ENCODE measurements at regions not wholly inside any gene's neighbourhood (a gene's known extent, or its start where the extent isn't known, plus 50 kb on each side); places are given as distances from the start of the nearest gene placed in this dataset.
"Not testable (repeated sequence)": the region's sequence is repeated elsewhere in the genome, so short reads cannot be mapped to it uniquely, and the experiment has no call there.

- no peak for DNase-seq (ENCODE audit: low read depth)
Observed at GRCh38 chr7:16265863-16266458, 155.4 kb downstream of the CRPPA start.

GRCh38 chr7:16264823-16265804, 156.2 kb downstream of the CRPPA start:
- no peak for DNase-seq (ENCODE audit: low read depth)

GRCh38 chr7:16264036-16264819, 157.1 kb downstream of the CRPPA start:
- DNase-seq (ENCODE audit: low read depth), result no peak

GRCh38 chr7:16263377-16263776, 158.0 kb downstream of the CRPPA start:
- not testable (repeated sequence) for DNase-seq (ENCODE audit: low read depth)

GRCh38 chr7:16261654-16262053, 159.7 kb downstream of the CRPPA start:
- DNase-seq (ENCODE audit: low read depth), result no peak

GRCh38 chr7:16261100-16261499, 160.2 kb downstream of the CRPPA start:
- DNase-seq (ENCODE audit: low read depth), result no peak

- no peak for DNase-seq (ENCODE audit: low read depth)
Observed at GRCh38 chr7:16260236-16260728, 161.1 kb downstream of the CRPPA start.

- not testable (repeated sequence) for DNase-seq (ENCODE audit: low read depth)
Observed at GRCh38 chr7:16256419-16256818, 164.9 kb downstream of the CRPPA start.

- not testable (repeated sequence) for DNase-seq (ENCODE audit: low read depth)
Observed at GRCh38 chr7:16255952-16256351, 165.4 kb downstream of the CRPPA start.

GRCh38 chr7:16250655-16251054, 170.7 kb downstream of the CRPPA start:
- not testable (repeated sequence) for DNase-seq (ENCODE audit: low read depth)

- DNase-seq (ENCODE audit: low read depth), result not testable (repeated sequence)
Observed at GRCh38 chr7:16249204-16249603, 172.1 kb downstream of the CRPPA start.

GRCh38 chr7:16248556-16248955, 172.8 kb downstream of the CRPPA start:
- DNase-seq (ENCODE audit: low read depth), result not testable (repeated sequence)

- DNase-seq (ENCODE audit: low read depth), result no peak
Observed at GRCh38 chr7:16244469-16244868, 176.9 kb downstream of the CRPPA start.

GRCh38 chr7:16242920-16243319, 178.4 kb downstream of the CRPPA start:
- no peak for DNase-seq (ENCODE audit: low read depth)

GRCh38 chr7:16241017-16241416, 180.3 kb downstream of the CRPPA start:
- DNase-seq (ENCODE audit: low read depth), result no peak

GRCh38 chr7:16236381-16236780, 185.0 kb downstream of the CRPPA start:
- no peak for DNase-seq (ENCODE audit: low read depth)

GRCh38 chr7:16235147-16236114, 185.9 kb downstream of the CRPPA start:
- no peak for DNase-seq (ENCODE audit: low read depth)

- DNase-seq (ENCODE audit: low read depth), result no peak
Observed at GRCh38 chr7:16234493-16235146, 186.7 kb downstream of the CRPPA start.

GRCh38 chr7:16233517-16233916, 187.8 kb downstream of the CRPPA start:
- DNase-seq (ENCODE audit: low read depth), result no peak

- DNase-seq (ENCODE audit: low read depth), result no peak
Observed at GRCh38 chr7:16232273-16232672, 189.1 kb downstream of the CRPPA start.
